ENCODE measurements at regions not wholly inside any gene's neighbourhood (a gene's known extent, or its start where the extent isn't known, plus 50 kb on each side); places are given as distances from the start of the nearest gene placed in this dataset.

DNA sequence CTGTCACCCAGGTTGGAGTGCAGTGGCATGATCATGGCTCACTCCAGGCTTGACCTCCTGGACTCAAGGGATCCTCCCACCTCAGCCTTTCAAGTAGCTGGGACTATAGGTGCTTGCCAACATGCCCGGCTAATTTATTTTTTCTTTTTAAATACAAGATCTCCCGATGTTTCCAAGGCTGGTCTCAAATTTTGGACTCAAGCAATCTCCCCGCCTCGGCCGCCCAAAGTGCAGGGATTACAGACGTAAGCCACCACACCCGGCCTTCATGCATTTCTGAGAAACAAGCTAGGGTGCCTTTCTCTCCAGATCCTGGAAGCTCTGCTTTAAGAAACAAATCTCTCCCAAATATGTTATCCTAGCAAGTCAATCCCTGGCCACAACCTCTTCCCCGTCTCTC lies 234.1 kb downstream of the FBXO15 start:
- DNase-seq, result no peak

DNA sequence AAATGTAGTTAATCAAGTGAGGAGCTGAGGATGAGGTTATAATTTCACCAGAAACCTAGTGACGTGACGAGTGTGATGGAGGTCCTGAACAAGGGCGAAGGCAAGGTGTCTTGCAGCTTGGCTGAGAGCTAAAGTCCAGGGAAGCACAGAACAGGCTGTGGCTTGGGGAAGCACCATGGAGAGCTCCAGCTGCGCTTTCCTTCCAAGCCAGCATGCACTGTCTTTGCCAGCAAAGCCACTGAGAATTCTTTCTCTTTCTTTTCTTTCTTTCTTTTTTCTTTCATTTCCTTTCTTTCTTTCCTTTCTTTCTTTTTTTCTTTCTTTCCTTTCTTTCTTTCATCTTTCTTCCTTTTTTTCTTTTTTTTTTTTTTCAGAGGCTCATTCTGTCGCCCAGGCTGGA lies 239.3 kb downstream of the FBXO15 start:
- no peak for DNase-seq

DNA sequence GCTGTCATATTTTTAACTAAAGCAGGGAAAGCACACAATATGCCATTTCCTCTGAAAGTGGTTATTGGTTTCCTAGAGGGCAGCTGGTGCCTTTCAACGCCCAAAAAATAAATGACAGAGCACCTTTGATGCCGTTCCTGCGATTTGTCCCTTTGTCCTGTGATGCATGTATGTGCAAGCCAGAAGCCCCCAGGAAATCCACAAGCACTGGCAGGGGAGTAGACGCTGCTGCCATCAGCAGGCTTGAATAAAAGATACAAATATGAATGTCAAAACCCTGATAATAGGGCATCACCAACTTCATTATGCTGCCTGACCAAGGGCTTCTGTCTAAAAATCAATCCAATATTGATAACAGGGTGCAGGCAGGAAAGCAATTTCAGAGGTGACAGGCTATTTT lies 246.1 kb downstream of the FBXO15 start:
- DNase-seq, result no peak

DNA sequence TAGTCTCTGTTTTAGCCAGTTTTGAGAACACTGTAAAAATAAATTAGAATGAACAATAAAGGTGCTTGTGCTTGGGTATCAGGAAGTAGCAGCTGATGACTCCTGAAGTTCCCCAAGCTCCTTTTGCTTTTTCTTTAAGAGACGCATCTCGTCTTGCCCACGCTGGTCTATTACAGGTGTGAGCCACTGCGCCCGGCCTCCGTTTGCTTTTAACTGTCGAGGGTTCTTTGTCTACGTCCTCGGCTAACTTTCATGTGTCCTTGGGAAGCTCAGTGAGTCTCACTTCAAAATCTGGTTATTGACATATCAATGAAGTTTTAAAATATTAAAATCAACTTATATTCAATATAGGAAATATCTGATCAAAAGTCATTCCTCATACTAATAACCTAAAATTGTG lies 246.5 kb downstream of the FBXO15 start:
- DNase-seq, result no peak

DNA sequence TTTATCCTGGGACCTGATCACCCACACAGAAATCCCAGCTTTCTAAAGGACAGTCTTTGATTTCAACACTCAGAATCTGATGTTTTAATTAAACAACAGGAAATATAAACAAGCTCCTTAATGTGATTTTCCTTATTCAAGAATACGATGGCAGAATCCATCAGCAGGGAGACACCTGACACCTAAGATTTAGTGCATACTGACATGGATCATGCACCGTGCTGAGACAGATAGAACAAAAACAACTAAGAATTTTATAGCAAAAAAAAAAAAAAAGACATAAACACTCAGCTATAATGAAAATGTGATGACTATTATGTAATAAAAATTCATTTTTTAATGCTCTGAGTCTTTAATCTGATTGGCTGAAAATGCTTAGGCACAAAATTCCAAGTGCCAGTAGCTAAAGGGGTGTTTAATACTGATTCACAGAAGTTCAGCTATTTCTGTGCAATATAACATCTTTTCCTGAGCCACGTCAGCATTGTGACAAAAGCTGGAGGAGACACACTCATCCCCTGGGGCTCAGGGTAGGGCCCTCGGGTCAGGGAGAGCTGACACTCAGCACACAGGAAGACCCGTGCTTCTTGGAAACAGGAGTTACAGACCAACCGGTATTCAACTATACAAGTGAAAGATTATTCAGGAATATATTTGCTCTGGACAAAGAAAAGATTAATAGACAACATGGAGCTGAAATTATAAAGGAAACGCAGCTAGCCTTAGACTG lies 247.4 kb downstream of the FBXO15 start:
- no peak for DNase-seq

DNA sequence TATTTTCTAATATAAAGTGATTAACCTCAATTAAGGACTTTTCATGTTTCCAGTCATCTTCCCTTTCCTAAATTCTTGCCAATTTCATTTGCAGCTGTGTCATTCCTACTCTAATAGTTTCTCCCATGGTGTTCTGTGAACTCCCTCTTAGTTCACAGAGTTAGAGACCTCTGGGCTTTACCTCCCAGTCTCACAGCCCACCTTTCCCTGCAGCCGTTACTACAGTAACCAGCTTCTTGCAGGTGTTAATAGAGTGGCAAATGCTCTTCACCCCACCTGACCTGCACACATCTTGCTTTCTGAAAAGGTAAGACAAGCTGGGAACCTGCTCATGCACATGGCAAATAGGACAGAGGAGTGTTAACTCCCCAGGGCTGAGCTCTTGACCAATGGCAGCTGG lies 250.1 kb downstream of the FBXO15 start:
- no peak for DNase-seq

DNA sequence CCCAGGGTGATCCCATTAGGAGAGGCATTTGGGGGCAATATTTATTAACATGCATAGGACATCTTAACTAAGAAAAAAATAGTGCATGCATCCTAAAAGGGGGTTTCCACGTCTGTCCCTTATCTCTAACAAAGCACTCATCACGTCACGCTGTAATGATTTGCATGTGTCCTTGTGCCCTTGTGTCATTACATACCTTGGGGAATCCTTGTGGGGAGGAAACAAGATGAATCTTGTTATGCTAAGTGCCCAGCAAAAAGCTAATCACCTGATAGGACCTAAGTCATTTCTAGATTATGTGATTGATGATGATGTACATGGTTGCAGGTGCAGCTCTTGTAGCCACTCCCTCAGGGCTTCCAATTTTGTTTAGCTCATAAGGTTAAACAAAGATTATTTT lies 250.9 kb downstream of the FBXO15 start:
- no peak for DNase-seq

DNA sequence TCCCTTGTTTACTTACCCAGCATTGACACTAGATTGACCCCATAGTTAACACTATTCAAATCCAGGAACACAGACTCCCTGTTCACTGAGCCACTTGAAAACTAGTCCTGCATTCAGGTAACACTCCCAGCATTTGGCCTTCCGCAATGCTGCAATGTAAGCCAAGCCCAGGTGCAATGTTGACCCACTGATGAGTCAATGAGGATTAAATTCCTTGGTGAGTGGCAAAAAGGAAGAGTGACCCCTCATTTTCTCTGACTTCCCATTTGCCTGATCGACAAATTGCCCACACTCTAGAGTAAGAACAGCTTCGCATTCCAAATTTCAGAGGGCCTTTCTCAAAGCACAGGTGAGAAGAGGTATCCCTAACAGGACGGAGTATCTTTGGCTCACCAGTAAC lies 251.9 kb downstream of the FBXO15 start:
- DNase-seq, result no peak

DNA sequence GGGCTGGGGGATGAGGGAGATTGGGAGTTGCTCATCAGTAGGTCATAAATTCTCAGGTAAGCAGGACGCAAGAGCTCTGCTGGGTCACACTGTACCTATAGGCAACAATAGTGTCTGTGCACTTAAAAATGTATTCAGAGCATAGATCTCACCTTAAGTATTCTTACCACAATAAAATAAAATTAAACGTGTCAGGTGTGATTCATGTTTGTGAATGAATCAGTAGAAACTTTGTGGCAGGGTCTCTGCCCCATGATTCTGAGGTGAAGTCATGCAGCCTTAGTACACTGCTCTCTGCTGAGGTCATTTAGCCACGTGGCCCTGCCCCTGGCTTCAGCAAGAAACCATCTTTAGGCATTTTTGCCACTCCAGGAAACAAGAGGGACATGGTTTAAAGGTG lies 253.8 kb downstream of the FBXO15 start:
- DNase-seq, result no peak

DNA sequence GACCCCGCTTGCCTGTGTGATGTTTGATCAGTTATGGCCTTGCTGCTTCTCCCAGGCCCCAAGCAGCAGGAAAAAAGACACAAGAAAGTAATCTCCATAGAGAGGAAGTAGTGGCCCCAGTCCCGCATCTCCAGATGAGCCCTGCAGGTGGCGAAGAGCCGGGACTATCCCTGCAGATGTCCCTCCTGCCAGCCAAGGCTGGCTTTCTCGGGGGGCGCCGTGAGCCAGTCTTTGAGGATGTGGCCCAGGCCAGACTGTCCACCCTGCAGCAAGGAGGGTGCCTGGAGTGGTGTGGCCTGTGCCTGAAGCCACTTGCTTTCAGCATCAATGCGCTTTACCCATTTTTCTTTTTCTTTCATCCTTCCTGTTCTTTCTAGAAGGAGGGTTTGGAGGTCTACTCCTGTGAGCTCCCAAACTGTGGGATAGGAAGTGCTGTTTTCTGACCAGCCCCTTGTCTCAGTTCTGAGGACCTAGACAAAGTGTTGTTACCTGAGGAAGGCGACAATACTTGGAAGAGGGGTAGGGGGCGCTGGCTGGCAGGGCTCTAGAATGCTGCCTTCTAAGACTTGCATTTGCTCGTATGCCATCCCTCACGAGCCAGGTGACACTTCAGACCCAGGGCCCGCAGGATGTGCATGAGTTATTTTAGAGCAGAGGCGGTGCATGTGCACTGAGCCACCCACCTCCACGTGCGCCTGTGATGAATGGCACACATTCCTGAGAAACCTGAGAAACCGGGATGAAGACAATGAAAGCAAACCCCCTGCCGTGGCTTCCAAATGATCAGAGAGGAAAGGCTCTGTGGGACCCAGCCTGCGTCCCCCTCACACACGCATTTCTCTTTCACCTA lies 255.8 kb downstream of the FBXO15 start:
- DNase-seq, result no peak

DNA sequence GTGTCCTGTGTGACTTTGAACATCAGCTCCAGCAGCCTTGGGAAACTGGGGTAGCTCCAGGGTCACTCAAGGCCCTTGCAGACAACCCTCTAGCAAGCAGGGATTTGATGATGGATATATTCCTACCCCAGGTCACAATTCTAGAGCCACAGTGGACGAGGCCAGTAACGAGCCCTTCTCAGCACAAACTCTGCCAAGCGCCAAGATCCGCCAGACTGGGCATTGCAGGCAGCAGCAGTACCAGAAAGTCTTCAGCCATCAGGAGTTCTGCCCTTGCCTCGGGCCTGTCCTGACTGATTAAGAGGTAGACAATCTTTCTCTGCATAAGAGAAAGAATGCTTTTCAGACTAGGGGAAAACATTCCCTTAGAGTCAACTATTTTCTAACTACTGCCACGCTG lies 259.1 kb downstream of the FBXO15 start:
- no peak for DNase-seq

DNA sequence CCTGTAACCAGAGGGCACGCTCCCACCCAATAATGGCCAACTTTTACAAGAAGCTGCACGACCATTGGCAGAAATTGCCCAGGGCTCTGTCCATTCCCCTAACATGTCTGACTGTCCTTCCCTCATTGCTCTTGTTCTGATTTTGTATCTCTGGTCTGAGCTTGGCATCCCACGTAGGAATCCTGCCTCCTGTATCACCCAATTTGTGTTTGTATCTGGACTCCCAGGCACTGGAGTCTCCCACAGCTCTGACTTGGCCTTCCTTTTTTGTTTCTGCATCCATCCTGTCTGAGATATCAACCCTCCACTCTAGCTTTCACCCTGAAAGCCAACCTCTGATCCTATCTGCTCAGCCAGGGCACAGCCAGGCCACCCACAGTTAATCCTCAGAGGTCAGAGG lies 259.8 kb downstream of the FBXO15 start:
- DNase-seq, result no peak

DNA sequence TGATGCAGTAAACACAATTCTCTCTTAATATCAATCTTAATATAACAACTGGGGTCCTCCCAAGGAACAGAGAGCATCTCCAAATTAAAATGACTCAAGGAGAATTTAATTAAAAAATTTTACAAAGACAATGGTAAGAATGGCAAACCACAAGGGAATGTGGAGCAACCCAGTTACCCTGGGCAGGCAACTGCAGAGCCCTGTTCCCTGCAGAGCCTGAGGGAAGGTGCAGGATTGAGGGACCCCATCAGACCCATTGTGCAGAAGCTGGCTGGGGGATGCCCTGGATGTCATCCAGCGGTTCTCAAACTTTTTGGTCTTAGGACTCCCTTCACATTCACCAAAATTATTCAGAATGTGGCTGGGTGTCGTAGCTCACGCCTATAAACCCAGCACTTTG lies 262.8 kb downstream of the FBXO15 start:
- DNase-seq, result no peak

DNA sequence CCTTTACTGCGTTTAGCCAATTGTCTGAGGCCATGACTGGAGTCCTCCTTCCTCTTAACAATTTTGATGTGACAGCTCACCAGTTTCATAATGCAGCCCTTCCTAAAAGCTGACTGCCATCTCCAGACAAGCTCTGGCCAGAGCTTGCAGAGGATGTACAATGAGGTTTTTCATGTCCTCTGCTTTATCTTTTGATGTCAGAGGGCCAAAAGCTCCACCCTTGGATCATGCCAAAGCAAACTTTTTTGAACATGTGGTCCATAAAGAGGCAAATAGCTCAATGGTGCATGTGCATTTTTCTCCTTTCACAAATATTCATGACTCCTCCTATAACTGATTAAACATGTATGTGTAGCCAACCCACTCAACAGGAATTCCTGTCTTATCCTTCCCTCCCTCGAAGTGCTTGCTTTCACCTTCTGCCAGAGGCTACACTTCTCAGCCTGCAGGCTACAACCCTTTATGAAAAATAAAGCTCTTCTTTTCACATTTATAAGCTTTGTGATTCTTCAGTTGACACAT lies 266.2 kb downstream of the FBXO15 start:
- no peak for DNase-seq

DNA sequence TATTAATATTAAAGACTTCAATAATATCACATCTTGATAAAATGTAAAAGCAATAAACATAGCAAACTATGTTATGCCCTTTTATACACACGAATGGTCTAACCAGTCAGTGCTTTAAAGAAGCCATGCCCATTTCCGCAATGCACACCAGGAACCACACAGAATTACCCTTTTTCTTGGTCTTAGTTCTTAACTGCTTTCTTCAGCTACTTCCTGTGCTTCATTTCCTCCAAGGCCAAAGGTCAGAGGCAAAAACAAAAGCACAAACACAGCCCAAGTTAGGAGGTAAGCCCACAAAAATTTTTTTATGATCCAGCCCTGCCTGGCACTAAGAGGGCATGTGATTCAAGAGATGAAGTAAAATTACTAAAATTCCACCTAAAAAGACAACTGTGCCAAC lies 267.2 kb downstream of the FBXO15 start:
- no peak for DNase-seq

DNA sequence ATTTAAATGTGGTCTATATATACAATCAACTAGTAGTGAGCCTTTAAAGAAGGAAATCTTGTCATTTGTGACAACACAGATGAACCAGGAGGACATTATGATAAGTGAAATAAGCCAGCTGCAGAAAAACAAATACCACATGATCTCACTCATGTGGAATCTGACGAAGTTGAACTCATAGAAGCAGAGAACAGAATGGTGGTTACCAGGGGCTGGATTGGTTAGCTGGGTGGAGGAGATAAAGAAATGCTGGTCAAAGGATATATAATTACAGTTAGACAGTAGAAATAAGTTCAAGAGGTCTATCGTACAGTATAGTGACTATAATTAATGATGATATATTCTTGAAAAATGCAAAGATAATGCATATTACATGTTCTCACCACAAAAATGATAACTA lies 267.9 kb downstream of the FBXO15 start:
- no peak for DNase-seq

DNA sequence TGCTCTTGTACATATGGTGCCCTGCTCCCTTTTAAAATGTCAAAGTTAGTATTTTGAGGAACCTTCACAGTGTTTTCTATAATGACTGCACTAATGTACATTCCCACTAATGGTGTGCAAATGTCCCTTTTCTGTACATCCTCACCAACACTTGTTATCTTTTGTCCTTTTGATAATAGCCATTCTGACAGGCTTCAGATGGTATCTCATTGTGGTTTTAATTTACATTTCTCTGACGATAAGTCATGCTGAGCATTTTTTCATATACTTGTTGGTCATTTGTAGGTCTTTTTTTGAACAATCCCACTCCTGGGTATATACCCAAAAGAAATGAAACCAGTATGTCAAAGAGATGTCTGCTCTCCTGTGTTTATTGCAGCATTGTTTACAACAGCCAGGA lies 268.3 kb downstream of the FBXO15 start:
- no peak for DNase-seq

DNA sequence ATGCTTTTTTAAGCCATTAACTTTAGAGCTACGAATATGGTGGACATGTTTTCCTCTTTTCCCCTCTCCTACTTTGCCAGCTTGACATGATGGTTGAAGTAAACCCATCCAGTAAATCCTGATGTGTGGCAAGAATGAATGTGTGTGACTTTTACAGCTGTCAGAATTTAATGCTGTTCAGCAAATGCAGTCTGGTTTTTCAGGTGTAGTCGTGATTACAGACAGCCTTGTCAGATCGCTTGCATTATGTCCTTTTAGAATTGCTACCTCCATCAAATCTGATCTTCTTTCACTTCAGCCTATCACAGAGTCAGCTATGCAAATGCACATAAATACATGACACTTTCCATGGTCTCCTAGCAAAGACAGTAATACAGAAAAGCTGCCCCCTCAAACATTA lies 278.5 kb downstream of the FBXO15 start:
- DNase-seq, result no peak

DNA sequence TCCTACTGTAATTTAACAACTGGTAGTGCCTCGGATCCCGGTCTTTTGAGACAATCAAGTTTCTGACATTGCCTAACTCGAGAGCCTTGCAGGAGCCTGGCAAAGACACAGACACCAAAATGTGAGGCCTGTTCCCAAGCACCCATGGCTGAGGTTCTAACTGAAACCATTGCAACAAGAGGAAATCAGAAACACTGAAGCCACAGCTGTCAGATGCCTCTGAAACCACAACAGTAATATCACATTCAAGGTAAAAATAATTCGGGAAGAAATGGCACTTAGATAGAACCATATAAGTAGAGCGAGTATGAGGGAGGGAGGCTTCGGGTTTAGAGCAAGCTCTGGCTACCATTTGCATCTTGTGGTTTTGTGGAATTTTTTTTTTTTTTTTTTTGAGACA lies 285.9 kb downstream of the FBXO15 start:
- no peak for DNase-seq

DNA sequence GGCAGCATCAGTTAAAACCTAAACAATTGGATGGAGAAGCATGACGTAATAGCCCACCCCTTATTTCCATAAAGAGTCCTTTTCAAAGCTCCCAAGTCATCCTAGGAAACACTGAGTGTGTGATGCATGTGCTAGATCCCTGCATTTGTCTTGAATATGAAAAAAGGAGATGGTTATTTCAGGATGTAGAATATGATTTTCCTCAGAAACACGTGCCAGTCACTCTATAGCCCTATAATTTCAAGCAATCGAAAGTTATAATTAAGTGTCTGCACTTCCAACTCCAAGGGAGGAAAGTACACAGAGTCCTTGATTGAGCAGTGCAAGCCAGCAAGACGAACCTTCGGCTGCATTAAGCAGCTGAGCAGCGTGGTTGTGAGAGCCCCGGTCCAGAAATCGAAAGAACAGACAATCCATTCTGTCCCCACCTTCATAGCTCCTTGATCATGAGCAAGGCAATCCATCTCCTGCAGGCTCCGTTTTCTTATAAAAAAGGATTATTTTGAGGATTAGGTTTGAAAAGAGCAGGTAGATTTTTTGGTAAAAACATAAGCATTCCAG lies 287.7 kb downstream of the FBXO15 start:
- DNase-seq, result no peak

DNA sequence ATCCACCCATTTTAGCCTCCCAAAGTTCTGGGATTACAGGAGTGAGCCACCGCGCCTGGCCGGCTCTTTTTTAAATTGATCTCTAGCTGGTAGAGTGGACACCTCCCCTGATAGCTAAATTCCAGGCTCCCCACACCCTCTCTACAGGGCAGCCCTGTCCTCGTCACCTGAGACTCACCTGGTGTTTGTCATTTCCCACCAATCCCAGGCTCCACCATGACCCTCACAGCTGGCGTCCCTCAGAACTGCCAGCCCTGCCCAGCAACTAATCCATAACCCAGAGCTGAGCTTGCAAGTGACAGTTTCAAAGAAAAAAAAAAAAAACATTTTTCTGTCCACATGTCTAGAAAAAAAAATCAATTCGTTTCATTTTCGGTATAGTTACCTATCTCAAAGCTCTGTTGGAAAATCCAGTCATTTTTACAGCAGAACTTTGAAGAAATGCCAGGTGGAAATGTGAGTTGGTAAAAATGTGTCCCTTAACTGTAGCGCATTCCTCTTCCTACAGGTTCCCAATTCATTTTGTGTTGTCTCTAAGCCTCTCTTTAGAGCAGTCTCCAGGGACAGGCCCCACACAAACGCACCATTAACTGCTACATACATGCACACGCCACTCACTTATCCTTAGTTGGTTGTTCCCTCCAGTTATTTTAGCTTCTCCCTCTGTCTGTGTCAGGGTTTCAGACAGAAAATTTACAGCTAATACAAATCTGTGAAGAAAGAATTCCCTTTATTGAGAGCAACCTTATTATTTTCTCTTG lies 294.7 kb downstream of the FBXO15 start:
- no peak for DNase-seq

DNA sequence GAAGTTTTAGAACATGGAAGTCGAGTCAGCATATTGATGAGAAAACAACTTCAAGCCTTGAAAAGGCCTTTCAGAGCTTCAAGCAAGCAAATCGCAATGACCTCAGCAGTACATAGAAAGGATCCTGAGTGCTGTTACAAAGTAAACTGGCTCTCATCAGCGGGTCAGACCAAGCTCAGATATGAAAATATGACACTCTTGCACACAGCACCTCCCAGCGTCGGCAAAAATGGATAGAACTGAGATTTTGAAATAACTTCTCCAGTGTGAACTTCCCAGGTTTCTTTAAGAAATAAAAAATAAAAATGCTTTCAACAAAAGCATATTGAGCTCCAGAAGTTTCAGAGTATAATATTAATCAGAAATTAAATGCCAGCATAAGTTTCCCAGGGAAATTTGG lies 296.9 kb downstream of the FBXO15 start:
- no peak for DNase-seq

DNA sequence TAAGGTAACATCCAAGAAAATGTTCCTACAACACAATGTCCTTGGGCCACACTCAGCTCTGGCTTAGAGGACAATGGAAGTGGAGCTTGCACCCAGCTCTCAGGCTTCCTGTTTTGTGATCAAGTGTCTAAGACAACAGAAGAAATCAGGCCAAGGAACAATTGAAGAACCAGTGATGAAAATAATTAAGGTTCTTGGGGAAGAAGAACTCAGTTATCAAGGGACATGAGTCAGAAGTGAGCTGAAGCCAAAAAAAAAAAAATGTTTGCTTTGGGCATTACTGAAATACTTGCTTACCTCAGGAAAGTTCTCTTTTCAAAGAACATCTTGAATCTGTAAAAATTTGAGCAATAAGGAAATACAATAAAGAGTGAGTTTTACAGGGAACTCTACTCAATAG lies 299.0 kb downstream of the FBXO15 start:
- no peak for DNase-seq
